ENCODE measurements at regions not wholly inside any gene's neighbourhood (a gene's known extent, or its start where the extent isn't known, plus 50 kb on each side); places are given as distances from the start of the nearest gene placed in this dataset.

- no peak for TF ChIP-seq CTCF (IDR thresholded peaks at IDR 0.05)
Measured at GRCh38 chr11:116182356-116182966, 590.3 kb downstream of the BUD13 start.

- no peak for TF ChIP-seq CTCF (IDR thresholded peaks at IDR 0.05)
Measured at GRCh38 chr11:116180806-116181600, 591.8 kb downstream of the BUD13 start.

- no peak for TF ChIP-seq CTCF (IDR thresholded peaks at IDR 0.05)
Measured at GRCh38 chr11:116179401-116179800, 593.4 kb downstream of the BUD13 start.

- TF ChIP-seq CTCF (IDR thresholded peaks at IDR 0.05): no peak
Measured at GRCh38 chr11:116177521-116178210, 595.1 kb downstream of the BUD13 start.

- no peak for TF ChIP-seq CTCF (IDR thresholded peaks at IDR 0.05)
Measured at GRCh38 chr11:116176484-116177005, 596.2 kb downstream of the BUD13 start.

GRCh38 chr11:116175707-116176106, 597.1 kb downstream of the BUD13 start:
- no peak for TF ChIP-seq CTCF (IDR thresholded peaks at IDR 0.05)

All from LNCAP (cell line).